ENCODE measurements at regions not wholly inside any gene's neighbourhood (a gene's known extent, or its start where the extent isn't known, plus 50 kb on each side); places are given as distances from the start of the nearest gene placed in this dataset.

DNA sequence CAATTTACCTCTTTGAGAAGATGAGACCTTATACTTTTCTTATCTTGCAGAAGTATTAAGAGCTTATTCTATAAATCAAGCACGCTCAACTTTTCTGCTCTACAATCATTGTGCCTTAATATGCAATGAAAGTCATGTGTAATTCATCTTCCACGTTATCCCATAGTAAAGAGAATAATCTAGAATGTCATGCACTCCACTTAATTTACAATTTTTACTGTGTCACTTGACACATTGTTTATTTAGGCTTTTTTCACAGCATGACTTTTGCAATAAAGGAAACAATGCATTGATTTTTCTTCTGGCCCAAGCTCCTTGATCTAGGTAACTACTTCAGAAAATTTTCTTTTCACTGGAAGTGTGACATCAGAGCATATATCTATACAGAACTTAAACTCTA, 290.9 kb downstream of the HHIPL2 start:
- Histone ChIP-seq H2AFZ (ENCODE audit: low read depth, low read length, poor library complexity, severe bottlenecking) (no peak overlapping the region), H3K9me3 (ENCODE audit: control insufficient read depth in 1 of 2, insufficient read depth in 1 of 2, low read depth in 1 of 2, low read length in 2 of 2) (no peaks in the 10 kb centered on the region), H3K27ac (ENCODE audit: low read depth, low read length) (no peak overlapping the region), H3K4me1 (ENCODE audit: control insufficient read depth in 1 of 2, insufficient read depth in 2 of 2, low read length in 2 of 2) (no peaks in the 10 kb centered on the region; a peak in 1 of 4 replicates), H3K79me2 (ENCODE audit: insufficient read depth, low read length) (no peaks in the 10 kb centered on the region), H3K27me3 (ENCODE audit: insufficient read depth, low read length) (no peaks in the 10 kb centered on the region), H3K9ac (ENCODE audit: low read length) (no peak overlapping the region), H3K4me2 (ENCODE audit: low read length) (no peak overlapping the region), H3K9me2 (ENCODE audit: insufficient read depth) (no peaks in the 10 kb centered on the region), H3K4me3 (replicated peaks in 1 of 2; ENCODE audit: low read depth in 1 of 2, low read length in 2 of 2) (no peak overlapping the region), H4K20me1 (ENCODE audit: insufficient read depth) (no peaks in the 10 kb centered on the region), H3K36me3 (ENCODE audit: control insufficient read depth in 1 of 2, insufficient read depth in 2 of 2, low read length in 2 of 2) (no peaks in the 10 kb centered on the region)
- POLR2A ChIA-PET = no interaction called here
- BruUV-seq (replicated peaks) = no TSS peak
- intact Hi-C loops (cut with micrococcal nuclease) = no loop called here
- RAD21 ChIA-PET (ENCODE audit: low non-redundant PET in 1 of 2, low total read pairs in 2 of 2, uncharacterized antibody in 2 of 2, unreplicated experiment in 2 of 2) = no interaction called here
- no peak for ATAC-seq
- TF ChIP-seq SIN3A (IDR thresholded peaks at IDR 0.05; ENCODE audit: low read depth) (no peak), EZH2 (IDR thresholded peaks at IDR 0.05) (no peak), FOSL1 (IDR thresholded peaks at IDR 0.05; ENCODE audit: low read depth) (no peak), CEBPB (IDR thresholded peaks at IDR 0.05; ENCODE audit: low read depth) (no peak), SP1 (IDR thresholded peaks at IDR 0.05; ENCODE audit: low read depth) (no peak), JUND (IDR thresholded peaks at IDR 0.05) (no peak), ZFX (IDR thresholded peaks at IDR 0.05) (no peak), POLR2AphosphoS5 (IDR thresholded peaks at IDR 0.05; ENCODE audit: low read depth, low read length) (no peak), EZH2phosphoT487 (IDR thresholded peaks at IDR 0.05; ENCODE audit: borderline replicate concordance) (no peak), CBX3 (IDR thresholded peaks at IDR 0.05; ENCODE audit: low read depth) (no peak), SRF (IDR thresholded peaks at IDR 0.05; ENCODE audit: low read depth) (no peak), TCF7L2 (IDR thresholded peaks at IDR 0.05; ENCODE audit: borderline replicate concordance, extremely low read depth, insufficient read depth, insufficient read length) (no peak), RAD21 (IDR thresholded peaks at IDR 0.05; ENCODE audit: low read depth) (no peak), POLR2A (IDR thresholded peaks at IDR 0.05; ENCODE audit: borderline replicate concordance, extremely low read depth, insufficient read depth, insufficient read length) (no peak), ELF1 (IDR thresholded peaks at IDR 0.05; ENCODE audit: borderline replicate concordance, low read depth) (no peak), EGR1 (IDR thresholded peaks at IDR 0.05; ENCODE audit: low read depth) (no peak)
- TF ChIP-seq, protein P1, sequence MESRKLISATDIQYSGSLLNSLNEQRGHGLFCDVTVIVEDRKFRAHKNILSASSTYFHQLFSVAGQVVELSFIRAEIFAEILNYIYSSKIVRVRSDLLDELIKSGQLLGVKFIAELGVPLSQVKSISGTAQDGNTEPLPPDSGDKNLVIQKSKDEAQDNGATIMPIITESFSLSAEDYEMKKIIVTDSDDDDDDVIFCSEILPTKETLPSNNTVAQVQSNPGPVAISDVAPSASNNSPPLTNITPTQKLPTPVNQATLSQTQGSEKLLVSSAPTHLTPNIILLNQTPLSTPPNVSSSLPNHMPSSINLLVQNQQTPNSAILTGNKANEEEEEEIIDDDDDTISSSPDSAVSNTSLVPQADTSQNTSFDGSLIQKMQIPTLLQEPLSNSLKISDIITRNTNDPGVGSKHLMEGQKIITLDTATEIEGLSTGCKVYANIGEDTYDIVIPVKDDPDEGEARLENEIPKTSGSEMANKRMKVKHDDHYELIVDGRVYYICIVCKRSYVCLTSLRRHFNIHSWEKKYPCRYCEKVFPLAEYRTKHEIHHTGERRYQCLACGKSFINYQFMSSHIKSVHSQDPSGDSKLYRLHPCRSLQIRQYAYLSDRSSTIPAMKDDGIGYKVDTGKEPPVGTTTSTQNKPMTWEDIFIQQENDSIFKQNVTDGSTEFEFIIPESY (IDR thresholded peaks at IDR 0.05; ENCODE audit: extremely low read depth, insufficient replicate concordance, low read length) = no peak
- TF ChIP-seq, protein P2, sequence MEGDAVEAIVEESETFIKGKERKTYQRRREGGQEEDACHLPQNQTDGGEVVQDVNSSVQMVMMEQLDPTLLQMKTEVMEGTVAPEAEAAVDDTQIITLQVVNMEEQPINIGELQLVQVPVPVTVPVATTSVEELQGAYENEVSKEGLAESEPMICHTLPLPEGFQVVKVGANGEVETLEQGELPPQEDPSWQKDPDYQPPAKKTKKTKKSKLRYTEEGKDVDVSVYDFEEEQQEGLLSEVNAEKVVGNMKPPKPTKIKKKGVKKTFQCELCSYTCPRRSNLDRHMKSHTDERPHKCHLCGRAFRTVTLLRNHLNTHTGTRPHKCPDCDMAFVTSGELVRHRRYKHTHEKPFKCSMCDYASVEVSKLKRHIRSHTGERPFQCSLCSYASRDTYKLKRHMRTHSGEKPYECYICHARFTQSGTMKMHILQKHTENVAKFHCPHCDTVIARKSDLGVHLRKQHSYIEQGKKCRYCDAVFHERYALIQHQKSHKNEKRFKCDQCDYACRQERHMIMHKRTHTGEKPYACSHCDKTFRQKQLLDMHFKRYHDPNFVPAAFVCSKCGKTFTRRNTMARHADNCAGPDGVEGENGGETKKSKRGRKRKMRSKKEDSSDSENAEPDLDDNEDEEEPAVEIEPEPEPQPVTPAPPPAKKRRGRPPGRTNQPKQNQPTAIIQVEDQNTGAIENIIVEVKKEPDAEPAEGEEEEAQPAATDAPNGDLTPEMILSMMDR (IDR thresholded peaks at IDR 0.05 in 2 of 3, conservative IDR thresholded peaks at IDR 0.05 in 1 of 3; ENCODE audit: borderline replicate concordance in 1 of 3, insufficient read depth in 1 of 3, low read depth in 2 of 3, low read length in 2 of 3) = no peak
- TF ChIP-seq, protein P3, sequence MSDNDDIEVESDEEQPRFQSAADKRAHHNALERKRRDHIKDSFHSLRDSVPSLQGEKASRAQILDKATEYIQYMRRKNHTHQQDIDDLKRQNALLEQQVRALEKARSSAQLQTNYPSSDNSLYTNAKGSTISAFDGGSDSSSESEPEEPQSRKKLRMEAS (IDR thresholded peaks at IDR 0.05) = no peak
- TF ChIP-seq, protein P4, sequence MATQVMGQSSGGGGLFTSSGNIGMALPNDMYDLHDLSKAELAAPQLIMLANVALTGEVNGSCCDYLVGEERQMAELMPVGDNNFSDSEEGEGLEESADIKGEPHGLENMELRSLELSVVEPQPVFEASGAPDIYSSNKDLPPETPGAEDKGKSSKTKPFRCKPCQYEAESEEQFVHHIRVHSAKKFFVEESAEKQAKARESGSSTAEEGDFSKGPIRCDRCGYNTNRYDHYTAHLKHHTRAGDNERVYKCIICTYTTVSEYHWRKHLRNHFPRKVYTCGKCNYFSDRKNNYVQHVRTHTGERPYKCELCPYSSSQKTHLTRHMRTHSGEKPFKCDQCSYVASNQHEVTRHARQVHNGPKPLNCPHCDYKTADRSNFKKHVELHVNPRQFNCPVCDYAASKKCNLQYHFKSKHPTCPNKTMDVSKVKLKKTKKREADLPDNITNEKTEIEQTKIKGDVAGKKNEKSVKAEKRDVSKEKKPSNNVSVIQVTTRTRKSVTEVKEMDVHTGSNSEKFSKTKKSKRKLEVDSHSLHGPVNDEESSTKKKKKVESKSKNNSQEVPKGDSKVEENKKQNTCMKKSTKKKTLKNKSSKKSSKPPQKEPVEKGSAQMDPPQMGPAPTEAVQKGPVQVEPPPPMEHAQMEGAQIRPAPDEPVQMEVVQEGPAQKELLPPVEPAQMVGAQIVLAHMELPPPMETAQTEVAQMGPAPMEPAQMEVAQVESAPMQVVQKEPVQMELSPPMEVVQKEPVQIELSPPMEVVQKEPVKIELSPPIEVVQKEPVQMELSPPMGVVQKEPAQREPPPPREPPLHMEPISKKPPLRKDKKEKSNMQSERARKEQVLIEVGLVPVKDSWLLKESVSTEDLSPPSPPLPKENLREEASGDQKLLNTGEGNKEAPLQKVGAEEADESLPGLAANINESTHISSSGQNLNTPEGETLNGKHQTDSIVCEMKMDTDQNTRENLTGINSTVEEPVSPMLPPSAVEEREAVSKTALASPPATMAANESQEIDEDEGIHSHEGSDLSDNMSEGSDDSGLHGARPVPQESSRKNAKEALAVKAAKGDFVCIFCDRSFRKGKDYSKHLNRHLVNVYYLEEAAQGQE (IDR thresholded peaks at IDR 0.05; ENCODE audit: low read depth) = no peak
- no peak for DNase-seq (ENCODE audit: low read depth, low spot score)
- CTCF ChIA-PET = no interaction called here

Data from HCT116 (cell line).